Fibroblast of mammary gland (primary cell): ENCODE measurements at regions not wholly inside any gene's neighbourhood (a gene's known extent, or its start where the extent isn't known, plus 50 kb on each side); places are given as distances from the start of the nearest gene placed in this dataset.

Experiments
- DNase-seq: peaks from one replicate; pipeline ENCODE4 v3.0.0-alpha.2; 2010; ENCODE audit warnings: low read depth
- H3K4me3 ChIP-seq: 2 replicates; pipeline ENCODE4 v1.5.1; 2011; ENCODE audit warnings: low read depth, mild to moderate bottlenecking, low read length, moderate library complexity; ENCODE audit not compliant: control insufficient read depth
- TF ChIP-seq, protein P1 (sequence below): conservative IDR thresholded peaks from 2 replicates; pipeline ENCODE4 v1.5.1; 2011; ENCODE audit warnings: low read depth, low read length, inconsistent platforms; ENCODE audit not compliant: control insufficient read depth, insufficient read depth

DNA sequence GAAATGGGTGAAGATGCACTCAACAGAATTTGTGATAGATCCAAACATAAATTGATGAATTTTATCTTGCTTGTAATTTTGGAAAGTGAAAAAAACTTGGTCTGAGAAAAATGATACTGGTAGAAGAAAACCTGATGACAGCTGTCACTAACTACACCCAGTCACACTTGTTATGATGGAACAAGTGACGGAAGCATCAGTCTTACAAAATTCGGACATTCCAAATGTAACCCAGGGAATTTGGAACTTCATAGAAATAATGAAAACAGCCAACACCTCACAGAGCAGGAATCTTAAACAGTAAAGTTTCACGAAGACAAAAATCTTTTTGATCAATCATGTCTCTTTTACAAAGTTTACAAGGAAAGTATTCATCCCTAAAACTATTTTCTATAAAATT lies 123.9 kb downstream of the RIN2 start:
- TF ChIP-seq, protein P1, sequence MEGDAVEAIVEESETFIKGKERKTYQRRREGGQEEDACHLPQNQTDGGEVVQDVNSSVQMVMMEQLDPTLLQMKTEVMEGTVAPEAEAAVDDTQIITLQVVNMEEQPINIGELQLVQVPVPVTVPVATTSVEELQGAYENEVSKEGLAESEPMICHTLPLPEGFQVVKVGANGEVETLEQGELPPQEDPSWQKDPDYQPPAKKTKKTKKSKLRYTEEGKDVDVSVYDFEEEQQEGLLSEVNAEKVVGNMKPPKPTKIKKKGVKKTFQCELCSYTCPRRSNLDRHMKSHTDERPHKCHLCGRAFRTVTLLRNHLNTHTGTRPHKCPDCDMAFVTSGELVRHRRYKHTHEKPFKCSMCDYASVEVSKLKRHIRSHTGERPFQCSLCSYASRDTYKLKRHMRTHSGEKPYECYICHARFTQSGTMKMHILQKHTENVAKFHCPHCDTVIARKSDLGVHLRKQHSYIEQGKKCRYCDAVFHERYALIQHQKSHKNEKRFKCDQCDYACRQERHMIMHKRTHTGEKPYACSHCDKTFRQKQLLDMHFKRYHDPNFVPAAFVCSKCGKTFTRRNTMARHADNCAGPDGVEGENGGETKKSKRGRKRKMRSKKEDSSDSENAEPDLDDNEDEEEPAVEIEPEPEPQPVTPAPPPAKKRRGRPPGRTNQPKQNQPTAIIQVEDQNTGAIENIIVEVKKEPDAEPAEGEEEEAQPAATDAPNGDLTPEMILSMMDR = no peak
- no peak overlapping the region for H3K4me3 ChIP-seq
- no peak for DNase-seq

DNA sequence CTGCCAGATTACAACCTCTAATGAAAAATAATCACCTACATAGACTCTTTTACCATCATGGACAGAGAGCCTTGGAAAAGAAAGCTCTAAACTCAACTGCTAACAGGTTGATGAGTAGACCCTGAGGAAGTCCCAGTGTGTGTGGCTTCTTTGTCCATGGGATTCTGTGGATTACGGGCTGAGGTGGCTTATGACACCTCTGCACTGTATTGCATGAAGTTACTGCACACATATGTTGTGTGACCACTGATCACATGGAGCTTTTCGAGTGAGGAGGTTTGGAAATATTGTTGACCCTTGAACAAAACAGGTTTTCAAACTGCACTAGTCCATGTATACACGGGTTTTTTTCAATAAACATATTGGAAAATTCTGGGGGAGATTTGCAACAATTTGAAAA lies 124.4 kb downstream of the RIN2 start:
- TF ChIP-seq, protein P1 = no peak
- DNase-seq = no peak
- no peak overlapping the region for H3K4me3 ChIP-seq

DNA sequence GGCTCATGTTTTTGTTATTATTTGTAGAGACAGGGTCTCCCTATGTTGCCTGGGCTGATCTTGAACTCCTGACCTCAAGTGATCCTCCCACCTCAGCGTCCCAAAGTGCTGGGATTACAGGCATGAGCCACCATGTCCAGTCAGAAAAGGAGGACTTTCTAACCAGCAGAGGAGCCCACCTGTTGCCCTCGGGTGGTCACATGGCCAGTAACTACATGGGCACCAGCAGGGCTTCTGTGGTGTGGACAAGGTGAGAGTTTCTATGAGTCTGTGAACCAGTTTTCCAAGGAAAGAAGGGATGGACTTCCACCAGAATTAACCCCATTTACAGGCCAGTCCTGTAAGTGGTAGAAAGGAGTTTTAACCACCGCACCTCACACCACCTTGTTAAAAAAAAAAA lies 125.4 kb downstream of the RIN2 start:
- no peak for DNase-seq
- H3K4me3 ChIP-seq = no peak overlapping the region
- TF ChIP-seq, protein P1 = no peak

DNA sequence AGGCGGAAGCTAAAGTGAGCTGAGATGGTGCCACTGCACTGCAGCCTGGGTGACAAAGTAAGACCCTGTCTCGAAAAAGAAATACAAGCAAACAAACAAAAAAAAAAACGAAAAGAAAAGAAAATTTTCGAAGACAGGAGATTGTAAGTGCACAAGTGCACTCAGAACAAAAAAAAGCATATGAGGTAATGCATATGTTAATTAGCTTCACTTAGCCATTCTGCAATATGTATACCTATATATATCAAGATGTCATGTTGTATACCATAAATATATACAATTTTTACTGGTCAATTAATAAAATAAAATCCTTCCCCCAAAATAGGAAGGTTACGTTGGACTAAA lies 127.5 kb downstream of the RIN2 start:
- no peak overlapping the region for H3K4me3 ChIP-seq
- DNase-seq = no peak
- TF ChIP-seq, protein P1 = no peak

DNA sequence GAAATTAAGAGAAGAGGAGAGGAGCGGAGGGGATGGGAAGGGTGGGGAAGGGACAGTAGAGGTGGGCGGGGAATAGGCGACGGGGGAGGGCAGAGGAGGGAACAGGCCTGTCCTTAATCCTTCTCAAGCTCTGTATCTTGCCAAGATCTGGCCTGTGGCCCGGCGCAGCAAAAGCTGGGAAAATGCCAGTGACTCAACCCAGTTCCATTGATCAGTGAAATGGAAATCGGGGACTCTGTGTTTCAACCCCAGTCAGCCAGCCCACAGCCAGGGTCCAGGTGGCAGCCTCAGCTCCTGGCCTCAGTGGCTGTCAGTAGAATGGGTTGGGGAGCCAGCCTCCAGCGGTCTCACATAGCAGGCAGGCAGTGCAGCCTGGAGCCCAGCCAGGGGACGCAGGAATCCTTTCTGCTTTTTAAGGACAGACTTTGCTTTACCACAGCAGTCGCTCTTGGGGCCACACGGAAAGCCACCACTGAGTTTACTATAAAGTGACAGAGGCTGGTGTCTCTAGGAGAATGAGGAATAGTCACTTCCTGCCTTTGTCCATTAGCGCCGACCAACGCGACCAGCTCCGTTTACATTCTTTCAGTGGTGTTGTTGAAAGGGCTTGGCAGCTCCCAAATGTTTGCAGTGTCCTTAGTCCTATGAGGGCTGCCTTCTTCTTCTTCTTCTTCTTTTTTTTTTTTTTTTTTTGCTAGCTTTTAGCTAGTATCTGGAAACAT lies 128.0 kb downstream of the RIN2 start:
- no peak overlapping the region for H3K4me3 ChIP-seq
- peak; percentile 63 for DNase-seq
- TF ChIP-seq, protein P1 = no peak

DNA sequence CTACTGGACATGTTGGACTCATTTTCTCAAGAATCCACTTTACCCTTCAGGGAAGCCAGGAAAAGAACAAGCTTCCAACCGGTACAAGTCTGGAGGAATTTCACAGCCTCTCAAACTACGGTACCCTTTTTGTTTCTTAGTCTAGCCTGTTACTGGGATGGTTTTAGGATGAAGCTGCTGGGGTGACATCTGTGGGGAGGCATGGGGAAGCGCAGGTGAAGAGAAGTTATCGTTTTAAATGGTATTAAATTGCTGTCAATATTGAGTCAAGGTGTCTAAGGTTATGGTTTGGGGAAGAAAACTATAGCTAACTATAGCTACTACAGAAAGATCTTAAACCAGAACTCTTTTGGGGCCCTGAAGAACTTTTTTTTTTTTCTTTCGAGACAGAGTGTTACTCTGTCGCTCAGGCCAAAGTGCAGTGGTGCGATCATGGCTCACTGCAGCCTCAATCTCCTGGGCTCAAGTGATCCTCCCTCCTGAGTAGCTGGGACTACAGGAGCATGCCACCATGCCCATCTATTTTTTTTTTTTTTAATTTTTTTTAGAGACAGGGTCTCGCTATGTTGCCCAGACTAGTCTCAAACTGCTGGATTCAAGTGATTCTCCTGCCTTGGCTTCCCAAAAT lies 128.7 kb downstream of the RIN2 start:
- TF ChIP-seq, protein P1 = peak; percentile 12
- H3K4me3 ChIP-seq = no peak overlapping the region
- DNase-seq = peak; percentile 33
